H9 (cell line): ENCODE measurements at regions not wholly inside any gene's neighbourhood (a gene's known extent, or its start where the extent isn't known, plus 50 kb on each side); places are given as distances from the start of the nearest gene placed in this dataset.

Experiments used
- DNase-seq: peaks from one replicate; pipeline ENCODE4 v3.0.0-alpha.2; 2017
- H2AFZ ChIP-seq: one replicate; pipeline ENCODE4 v1.6.1; 2013; ENCODE audit warnings: mild to moderate bottlenecking, low read length, control low read depth, moderate library complexity
- H2AK5ac ChIP-seq: 2 replicates; pipeline ENCODE4 v1.6.1; 2013; ENCODE audit warnings: low read length, control low read depth, mixed read lengths; ENCODE audit not compliant: insufficient read length
- H2BK120ac ChIP-seq: one replicate; pipeline ENCODE4 v1.6.1; 2013; ENCODE audit warnings: low read depth, mild to moderate bottlenecking, low read length, control low read depth, inconsistent platforms; ENCODE audit not compliant: poor library complexity, severe bottlenecking
- H2BK12ac ChIP-seq: 2 replicates; pipeline ENCODE4 v1.6.1; 2013; ENCODE audit warnings: low read length, control low read depth, mixed read lengths, low read depth; ENCODE audit not compliant: insufficient read length
- H2BK15ac ChIP-seq: 2 replicates; pipeline ENCODE4 v1.6.1; 2013; ENCODE audit warnings: low read depth, low read length, control low read depth
- H2BK20ac ChIP-seq: one replicate; pipeline ENCODE4 v1.6.1; 2013; ENCODE audit warnings: low read depth, mild to moderate bottlenecking, low read length, control low read depth, inconsistent platforms; ENCODE audit not compliant: poor library complexity, severe bottlenecking
- H2BK5ac ChIP-seq: 2 replicates; pipeline ENCODE4 v1.6.1; 2013; ENCODE audit warnings: low read length, control low read depth, mixed read lengths; ENCODE audit not compliant: insufficient read length
- H3K14ac ChIP-seq: 2 replicates; pipeline ENCODE4 v1.6.1; 2013; ENCODE audit warnings: low read length, control low read depth; ENCODE audit not compliant: insufficient read depth
- H3K18ac ChIP-seq: 2 replicates; pipeline ENCODE4 v1.6.1; 2013; ENCODE audit warnings: low read depth, mild to moderate bottlenecking, mixed read lengths, low read length, control low read depth; ENCODE audit not compliant: insufficient read length
- H3K23ac ChIP-seq: 2 replicates; pipeline ENCODE4 v1.6.1; 2013; ENCODE audit warnings: low read length, control low read depth, mixed read lengths, low read depth; ENCODE audit not compliant: insufficient read length
- H3K23me2 ChIP-seq: 2 replicates; pipeline ENCODE4 v1.6.1; 2013; ENCODE audit warnings: low read depth, mild to moderate bottlenecking, mixed read lengths, low read length, control low read depth; ENCODE audit not compliant: insufficient read length, poor library complexity, severe bottlenecking
- H3K27ac ChIP-seq: 2 replicates; pipeline ENCODE4 v1.5.1; 2013; ENCODE audit warnings: low read length, control low read depth, mixed read lengths, low read depth; ENCODE audit not compliant: insufficient read length
- H3K27me3 ChIP-seq: 2 replicates; pipeline ENCODE4 v1.6.1; 2013; ENCODE audit warnings: low read length, control low read depth, inconsistent platforms; ENCODE audit not compliant: insufficient read depth
- H3K4ac ChIP-seq: 2 replicates; pipeline ENCODE4 v1.6.1; 2013; ENCODE audit warnings: low read depth, mild to moderate bottlenecking, control low read depth, inconsistent platforms, low read length, moderate library complexity
- H3K4me1 ChIP-seq: 2 replicates; pipeline ENCODE4 v1.6.1; 2013; ENCODE audit warnings: low read length, control low read depth, inconsistent platforms; ENCODE audit not compliant: insufficient read depth
- H3K4me2 ChIP-seq: 2 replicates; pipeline ENCODE4 v1.6.1; 2013; ENCODE audit warnings: low read length, control low read depth, mixed read lengths; ENCODE audit not compliant: insufficient read length, insufficient read depth
- H3K56ac ChIP-seq: 2 replicates; pipeline ENCODE4 v1.6.1; 2013; ENCODE audit warnings: low read depth, mild to moderate bottlenecking, mixed read lengths, low read length, control low read depth; ENCODE audit not compliant: insufficient read length
- H3K79me1 ChIP-seq: 2 replicates; pipeline ENCODE4 v1.6.1; 2013; ENCODE audit warnings: low read depth, mild to moderate bottlenecking, moderate library complexity, low read length, control low read depth, inconsistent platforms; ENCODE audit not compliant: insufficient read depth, poor library complexity, severe bottlenecking
- H3K79me2 ChIP-seq: 2 replicates; pipeline ENCODE4 v1.6.1; 2013; ENCODE audit warnings: low read length, control low read depth, inconsistent platforms; ENCODE audit not compliant: insufficient read depth
- H3K9ac ChIP-seq: 2 replicates; pipeline ENCODE4 v1.6.1; 2013; ENCODE audit warnings: low read length, control low read depth, mixed read lengths; ENCODE audit not compliant: insufficient read length; ENCODE audit errors: extremely low read depth
- H3K9me3 ChIP-seq: one replicate; pipeline ENCODE4 v1.6.1; 2013; ENCODE audit warnings: low read depth, low read length, inconsistent platforms; ENCODE audit not compliant: control insufficient read depth
- H3T11ph ChIP-seq: one replicate; pipeline ENCODE4 v1.6.1; 2013; ENCODE audit warnings: mild to moderate bottlenecking, low read length, control low read depth, inconsistent platforms
- H4K20me1 ChIP-seq: one replicate; pipeline ENCODE4 v1.6.1; 2013; ENCODE audit not compliant: control insufficient read depth, insufficient read length, insufficient read depth
- H4K5ac ChIP-seq: 2 replicates; pipeline ENCODE4 v1.6.1; 2013; ENCODE audit warnings: low read depth, mild to moderate bottlenecking, mixed read lengths, low read length, control low read depth; ENCODE audit not compliant: insufficient read length
- H4K8ac ChIP-seq: replicated peaks from 2 replicates; pipeline ENCODE4 v1.6.1; 2013; ENCODE audit warnings: low read length, control low read depth, mixed read lengths, low read depth; ENCODE audit not compliant: insufficient read length
- H4K91ac ChIP-seq: 2 replicates; pipeline ENCODE4 v1.6.1; 2013; ENCODE audit warnings: low read depth, mild to moderate bottlenecking, moderate library complexity, mixed read lengths, low read length, control low read depth; ENCODE audit not compliant: insufficient read length
- H3K27ac Mint-ChIP-seq, 3 experiments: 2 replicates in 2 of 3; 3 replicates in 1 of 3; pipeline ENCODE4 v1.8.0; 2020 to 2021; ENCODE audit warnings: mixed read lengths in 3 of 3, mild to moderate bottlenecking in 1 of 3, moderate library complexity in 1 of 3
- H3K27me3 Mint-ChIP-seq: 2 replicates; pipeline ENCODE4 v1.8.0; 2021; ENCODE audit warnings: low read depth, mild to moderate bottlenecking, moderate library complexity, mixed read lengths
- H3K36me3 Mint-ChIP-seq, 3 experiments: 2 replicates in 2 of 3; 3 replicates in 1 of 3; pipeline ENCODE4 v1.8.0; 2020 to 2021; ENCODE audit warnings: low read depth in 3 of 3, mixed read lengths in 3 of 3; ENCODE audit not compliant: insufficient read depth in 1 of 3
- H3K4me1 Mint-ChIP-seq, 2 experiments: 2 replicates each; pipeline ENCODE4 v1.8.0; 2020; ENCODE audit warnings: mixed read lengths in 2 of 2
- H3K4me3 Mint-ChIP-seq, 2 experiments: 2 replicates in 1 of 2; 3 replicates in 1 of 2; pipeline ENCODE4 v1.8.0; 2020 to 2021; ENCODE audit warnings: mild to moderate bottlenecking in 2 of 2, mixed read lengths in 2 of 2, moderate library complexity in 1 of 2
- H3K9me3 Mint-ChIP-seq, 2 experiments: 2 replicates in 1 of 2; 3 replicates in 1 of 2; pipeline ENCODE4 v1.8.0; 2020; ENCODE audit warnings: mild to moderate bottlenecking in 2 of 2, mixed read lengths in 2 of 2, moderate library complexity in 1 of 2
- WGBS: extraction: QIAGEN DNeasy Blood & Tissue Kit; methylation state at CpG from one replicate; pipeline ENCODE4 v1.1.7; 2013; ENCODE audit warnings: missing lambda C conversion rate, low lambda C conversion rate, mixed read lengths; ENCODE audit not compliant: insufficient read length; ENCODE audit errors: extremely low coverage; 5-methylcytosine and 5-hydroxymethylcytosine counted together
- TF ChIP-seq, protein P1 (sequence below): fragments of 200-600 bp; sonication (generic); conservative IDR thresholded peaks from 3 replicates; pipeline ENCODE4 v1.8.0; 2021; ENCODE audit warnings: antibody characterized with exemption, mild to moderate bottlenecking

DNA sequence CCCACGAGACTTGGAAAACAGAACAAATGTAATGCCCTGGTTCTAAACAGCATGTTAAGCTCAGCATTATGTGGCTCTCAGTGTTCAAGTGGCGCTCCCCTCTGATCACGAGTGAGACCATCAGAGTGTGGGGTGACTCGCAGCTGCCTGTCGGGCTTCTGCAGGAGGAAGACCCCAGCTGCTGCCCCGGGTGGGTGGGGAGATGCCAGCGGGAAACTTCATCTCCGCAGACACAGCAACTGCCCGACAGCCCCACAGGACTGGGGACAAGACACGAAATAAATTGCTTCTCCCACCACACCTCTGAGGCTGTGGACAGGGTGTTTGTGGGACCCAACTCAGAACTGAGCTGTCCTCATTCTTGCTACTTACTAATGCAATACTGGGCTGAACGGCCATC, 126.3 kb upstream of the KIF5B start:
- H3K9me3 ChIP-seq, result no peaks in the 10 kb centered on the region
- Mint-ChIP-seq H3K36me3 (0 out of 7 replicates have a peak, but pooled peaks cover 0 to 2% (median 0%) of the 10 kb centered on the region in 3 experiments), H3K9me3 (no peaks in the 10 kb centered on the region), H3K4me3 (no peak overlapping the region), H3K27ac (no peak overlapping the region), H3K27me3 (no peaks in the 10 kb centered on the region; the same call in 1 of the 2 replicates), H3K4me1 (peaks cover 6 to 8% of the 10 kb centered on the region in 2 experiments)
- H3K14ac ChIP-seq, result no peak overlapping the region
- no peak overlapping the region for H2BK15ac ChIP-seq
- H3K23ac ChIP-seq, result no peak overlapping the region
- no CpG with 5 or more reads among the region's 11 CpGs for WGBS
- H2BK5ac ChIP-seq, result no peak overlapping the region
- H4K20me1 ChIP-seq, result no peaks in the 10 kb centered on the region
- H3K79me2 ChIP-seq, result no peaks in the 10 kb centered on the region
- no peak overlapping the region for H3K9ac ChIP-seq
- DNase-seq, result no peak
- H2AFZ ChIP-seq, result no peak overlapping the region
- no peaks in the 10 kb centered on the region for H3K23me2 ChIP-seq
- no peak overlapping the region for H3K4ac ChIP-seq
- TF ChIP-seq, protein P1, sequence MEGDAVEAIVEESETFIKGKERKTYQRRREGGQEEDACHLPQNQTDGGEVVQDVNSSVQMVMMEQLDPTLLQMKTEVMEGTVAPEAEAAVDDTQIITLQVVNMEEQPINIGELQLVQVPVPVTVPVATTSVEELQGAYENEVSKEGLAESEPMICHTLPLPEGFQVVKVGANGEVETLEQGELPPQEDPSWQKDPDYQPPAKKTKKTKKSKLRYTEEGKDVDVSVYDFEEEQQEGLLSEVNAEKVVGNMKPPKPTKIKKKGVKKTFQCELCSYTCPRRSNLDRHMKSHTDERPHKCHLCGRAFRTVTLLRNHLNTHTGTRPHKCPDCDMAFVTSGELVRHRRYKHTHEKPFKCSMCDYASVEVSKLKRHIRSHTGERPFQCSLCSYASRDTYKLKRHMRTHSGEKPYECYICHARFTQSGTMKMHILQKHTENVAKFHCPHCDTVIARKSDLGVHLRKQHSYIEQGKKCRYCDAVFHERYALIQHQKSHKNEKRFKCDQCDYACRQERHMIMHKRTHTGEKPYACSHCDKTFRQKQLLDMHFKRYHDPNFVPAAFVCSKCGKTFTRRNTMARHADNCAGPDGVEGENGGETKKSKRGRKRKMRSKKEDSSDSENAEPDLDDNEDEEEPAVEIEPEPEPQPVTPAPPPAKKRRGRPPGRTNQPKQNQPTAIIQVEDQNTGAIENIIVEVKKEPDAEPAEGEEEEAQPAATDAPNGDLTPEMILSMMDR, result no peak
- no peak overlapping the region for H4K5ac ChIP-seq
- no peak overlapping the region for H3T11ph ChIP-seq
- no peak overlapping the region for H3K18ac ChIP-seq
- H3K79me1 ChIP-seq, result no peaks in the 10 kb centered on the region
- no peak overlapping the region for H2AK5ac ChIP-seq
- H2BK120ac ChIP-seq, result no peak overlapping the region
- no peak overlapping the region for H2BK12ac ChIP-seq
- no peaks in the 10 kb centered on the region for H3K27me3 ChIP-seq
- no peak overlapping the region for H3K56ac ChIP-seq
- no peak overlapping the region for H3K27ac ChIP-seq
- no peak overlapping the region for H4K8ac ChIP-seq
- no peaks in the 10 kb centered on the region for H3K4me1 ChIP-seq
- H2BK20ac ChIP-seq, result no peak overlapping the region
- H4K91ac ChIP-seq, result no peak overlapping the region
- no peak overlapping the region for H3K4me2 ChIP-seq
